ENCODE measurements at regions not wholly inside any gene's neighbourhood (a gene's known extent, or its start where the extent isn't known, plus 50 kb on each side); places are given as distances from the start of the nearest gene placed in this dataset.

DNA sequence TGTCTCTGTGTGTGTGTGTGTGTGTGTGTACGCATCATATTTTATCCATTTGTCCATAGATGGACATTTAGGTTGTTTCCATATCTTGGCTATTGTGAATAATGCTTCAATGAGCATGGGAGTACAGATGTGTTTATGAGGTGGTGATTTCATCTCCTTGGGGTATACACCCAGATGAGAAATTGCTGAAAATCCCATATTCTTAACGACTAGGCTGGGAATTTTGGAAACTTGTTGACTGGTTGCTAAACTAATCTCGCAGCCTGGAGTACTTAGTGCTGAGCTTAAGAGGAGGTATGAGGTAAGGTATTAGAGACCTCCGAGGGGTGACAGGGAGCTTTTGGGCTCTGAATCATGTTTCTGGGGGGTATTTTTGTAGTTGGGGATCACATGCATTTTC is 66.0 kb upstream of the SPRED2 start:
- Histone ChIP-seq H3F3A (ENCODE audit: insufficient read depth) (no peaks in the 10 kb centered on the region), H2AFZ (ENCODE audit: low read depth, low read length, severe bottlenecking) (no peak overlapping the region), H3K27ac (ENCODE audit: low read depth, low read length) (no peak overlapping the region), H3K36me3 (ENCODE audit: low read length) (no peaks in the 10 kb centered on the region), H3K9me3 (ENCODE audit: insufficient read depth, low read length) (no peaks in the 10 kb centered on the region), H3K4me3 (ENCODE audit: insufficient read depth, low read length, poor library complexity, severe bottlenecking) (no peak overlapping the region), H3K79me2 (ENCODE audit: insufficient read depth, low read length) (no peaks in the 10 kb centered on the region), H3K27me3 (ENCODE audit: low read length) (no peaks in the 10 kb centered on the region), H3K9ac (ENCODE audit: low read length) (no peak overlapping the region), H3K4me2 (ENCODE audit: low read depth, low read length, poor library complexity, severe bottlenecking) (no peak overlapping the region), H4K20me1 (ENCODE audit: low read depth, low read length) (no peaks in the 10 kb centered on the region), H3K9me2 (replicated peaks; ENCODE audit: insufficient read depth, low read length) (no peaks in the 10 kb centered on the region)
- TF ChIP-seq EZH2phosphoT487 (conservative IDR thresholded peaks at IDR 0.05; ENCODE audit: low read length), result no peak
- TF ChIP-seq, protein P1, sequence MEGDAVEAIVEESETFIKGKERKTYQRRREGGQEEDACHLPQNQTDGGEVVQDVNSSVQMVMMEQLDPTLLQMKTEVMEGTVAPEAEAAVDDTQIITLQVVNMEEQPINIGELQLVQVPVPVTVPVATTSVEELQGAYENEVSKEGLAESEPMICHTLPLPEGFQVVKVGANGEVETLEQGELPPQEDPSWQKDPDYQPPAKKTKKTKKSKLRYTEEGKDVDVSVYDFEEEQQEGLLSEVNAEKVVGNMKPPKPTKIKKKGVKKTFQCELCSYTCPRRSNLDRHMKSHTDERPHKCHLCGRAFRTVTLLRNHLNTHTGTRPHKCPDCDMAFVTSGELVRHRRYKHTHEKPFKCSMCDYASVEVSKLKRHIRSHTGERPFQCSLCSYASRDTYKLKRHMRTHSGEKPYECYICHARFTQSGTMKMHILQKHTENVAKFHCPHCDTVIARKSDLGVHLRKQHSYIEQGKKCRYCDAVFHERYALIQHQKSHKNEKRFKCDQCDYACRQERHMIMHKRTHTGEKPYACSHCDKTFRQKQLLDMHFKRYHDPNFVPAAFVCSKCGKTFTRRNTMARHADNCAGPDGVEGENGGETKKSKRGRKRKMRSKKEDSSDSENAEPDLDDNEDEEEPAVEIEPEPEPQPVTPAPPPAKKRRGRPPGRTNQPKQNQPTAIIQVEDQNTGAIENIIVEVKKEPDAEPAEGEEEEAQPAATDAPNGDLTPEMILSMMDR (IDR thresholded peaks at IDR 0.05; ENCODE audit: insufficient read depth, low read length, poor library complexity, severe bottlenecking), result no peak

GRCh38 chr2:65495251-65495877 is 63.0 kb upstream of the SPRED2 start:
- no peaks in the 10 kb centered on the region for H3K36me3 ChIP-seq (ENCODE audit: low read length)
- H3K79me2 ChIP-seq (ENCODE audit: insufficient read depth, low read length), result no peaks in the 10 kb centered on the region
- no peak overlapping the region for H2AFZ ChIP-seq (ENCODE audit: low read depth, low read length, severe bottlenecking)
- H3F3A ChIP-seq (ENCODE audit: insufficient read depth), result no peaks in the 10 kb centered on the region
- no peak for TF ChIP-seq EZH2phosphoT487 (conservative IDR thresholded peaks at IDR 0.05; ENCODE audit: low read length)
- no peaks in the 10 kb centered on the region for H4K20me1 ChIP-seq (ENCODE audit: low read depth, low read length)
- H3K9ac ChIP-seq (ENCODE audit: low read length), result no peak overlapping the region
- no peaks in the 10 kb centered on the region for H3K27me3 ChIP-seq (ENCODE audit: low read length)
- no peak overlapping the region for H3K4me3 ChIP-seq (ENCODE audit: insufficient read depth, low read length, poor library complexity, severe bottlenecking)
- no peak overlapping the region for H3K27ac ChIP-seq (ENCODE audit: low read depth, low read length)
- no peaks in the 10 kb centered on the region for H3K9me2 ChIP-seq (replicated peaks; ENCODE audit: insufficient read depth, low read length)
- no peak overlapping the region for H3K4me2 ChIP-seq (ENCODE audit: low read depth, low read length, poor library complexity, severe bottlenecking)
- no peaks in the 10 kb centered on the region for H3K9me3 ChIP-seq (ENCODE audit: insufficient read depth, low read length)

DNA sequence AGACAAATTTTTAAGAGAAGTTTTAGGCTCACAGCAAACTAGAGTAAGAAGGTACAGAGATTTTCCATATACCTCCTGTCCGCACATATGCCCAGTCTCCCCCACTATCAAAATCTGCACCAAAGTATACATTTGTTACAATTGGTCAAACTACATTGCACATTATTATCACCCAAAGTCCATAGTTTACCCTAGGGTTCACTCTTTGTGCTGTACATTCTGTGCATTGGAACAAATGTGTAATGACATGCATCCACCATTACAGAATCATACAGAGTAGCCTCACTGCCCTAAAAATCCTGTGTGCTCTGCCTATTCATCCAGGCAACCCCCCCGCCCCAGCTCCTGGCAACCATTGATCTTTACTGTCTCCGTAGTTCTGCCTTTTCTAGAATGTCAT is 61.7 kb upstream of the SPRED2 start:
- Histone ChIP-seq H3K27ac (ENCODE audit: low read depth, low read length) (no peak overlapping the region), H4K20me1 (ENCODE audit: low read depth, low read length) (no peaks in the 10 kb centered on the region), H3K4me2 (ENCODE audit: low read depth, low read length, poor library complexity, severe bottlenecking) (no peak overlapping the region), H3K9me3 (ENCODE audit: insufficient read depth, low read length) (no peaks in the 10 kb centered on the region), H3K9ac (ENCODE audit: low read length) (no peak overlapping the region), H3K4me3 (ENCODE audit: insufficient read depth, low read length, poor library complexity, severe bottlenecking) (no peak overlapping the region), H2AFZ (ENCODE audit: low read depth, low read length, severe bottlenecking) (no peak overlapping the region), H3K79me2 (ENCODE audit: insufficient read depth, low read length) (no peaks in the 10 kb centered on the region), H3F3A (ENCODE audit: insufficient read depth) (no peaks in the 10 kb centered on the region), H3K9me2 (replicated peaks; ENCODE audit: insufficient read depth, low read length) (no peaks in the 10 kb centered on the region), H3K36me3 (ENCODE audit: low read length) (no peaks in the 10 kb centered on the region), H3K27me3 (ENCODE audit: low read length) (no peaks in the 10 kb centered on the region)
- TF ChIP-seq, protein P1 (IDR thresholded peaks at IDR 0.05; ENCODE audit: insufficient read depth, low read length, poor library complexity, severe bottlenecking), result no peak
- no peak for TF ChIP-seq EZH2phosphoT487 (conservative IDR thresholded peaks at IDR 0.05; ENCODE audit: low read length)

DNA sequence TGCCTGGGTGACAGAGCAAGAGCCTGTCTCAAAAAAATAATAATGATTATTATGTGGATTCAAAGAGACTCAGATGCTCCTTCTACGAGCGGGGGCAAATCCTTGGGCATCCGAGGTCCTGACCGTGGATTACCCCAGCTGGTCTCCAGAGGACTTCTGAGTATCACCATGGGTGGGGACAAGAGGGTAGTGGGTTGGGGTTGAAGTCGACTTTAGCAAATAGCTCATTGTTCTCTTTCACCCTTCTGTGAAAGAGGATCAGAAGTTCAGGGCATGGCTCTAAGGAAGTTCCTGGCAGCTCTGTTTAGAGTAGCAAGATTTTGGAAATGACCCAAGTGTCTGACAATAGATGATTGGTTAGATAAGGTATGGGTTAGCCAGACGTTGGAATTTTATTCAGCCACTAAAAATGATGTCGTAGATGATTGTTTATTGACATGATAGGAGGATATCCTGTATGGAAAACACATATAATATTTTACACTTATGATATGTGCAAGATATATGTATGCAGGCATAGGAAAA is 59.0 kb upstream of the SPRED2 start:
- H3K9me2 ChIP-seq (replicated peaks; ENCODE audit: insufficient read depth, low read length), result no peaks in the 10 kb centered on the region
- no peak overlapping the region for H3K4me3 ChIP-seq (ENCODE audit: insufficient read depth, low read length, poor library complexity, severe bottlenecking)
- H3K27ac ChIP-seq (ENCODE audit: low read depth, low read length), result no peak overlapping the region
- no peaks in the 10 kb centered on the region for H3K9me3 ChIP-seq (ENCODE audit: insufficient read depth, low read length)
- H3K36me3 ChIP-seq (ENCODE audit: low read length), result no peaks in the 10 kb centered on the region
- TF ChIP-seq, protein P1 (IDR thresholded peaks at IDR 0.05; ENCODE audit: insufficient read depth, low read length, poor library complexity, severe bottlenecking), result no peak
- no peak for TF ChIP-seq EZH2phosphoT487 (conservative IDR thresholded peaks at IDR 0.05; ENCODE audit: low read length)
- no peaks in the 10 kb centered on the region for H3K27me3 ChIP-seq (ENCODE audit: low read length)
- no peaks in the 10 kb centered on the region for H3F3A ChIP-seq (ENCODE audit: insufficient read depth)
- no peaks in the 10 kb centered on the region for H3K79me2 ChIP-seq (ENCODE audit: insufficient read depth, low read length)
- H2AFZ ChIP-seq (ENCODE audit: low read depth, low read length, severe bottlenecking), result no peak overlapping the region
- no peaks in the 10 kb centered on the region for H4K20me1 ChIP-seq (ENCODE audit: low read depth, low read length)
- no peak overlapping the region for H3K4me2 ChIP-seq (ENCODE audit: low read depth, low read length, poor library complexity, severe bottlenecking)
- H3K9ac ChIP-seq (ENCODE audit: low read length), result no peak overlapping the region
